ENCODE measurements at regions not wholly inside any gene's neighbourhood (a gene's known extent, or its start where the extent isn't known, plus 50 kb on each side); places are given as distances from the start of the nearest gene placed in this dataset.

GRCh38 chr4:24057915-24058559, 168.2 kb upstream of the PPARGC1A start:
- POLR2A ChIA-PET, result interaction anchor here (0.6 kb wide), 1 partner anchor 1099 kb away, joined by 3 read pairs; no protein-coding TSS in a partner anchor
- Histone ChIP-seq H4K20me1 (replicated peaks; ENCODE audit: control insufficient read depth, insufficient read depth, low read length) (no peaks in the 10 kb centered on the region), H3K4me2 (ENCODE audit: insufficient read depth, low read length) (no peak overlapping the region), H3K9me3 (replicated peaks; ENCODE audit: control insufficient read depth, insufficient read depth, low read depth, low read length) (no peaks in the 10 kb centered on the region), H3K79me2 (ENCODE audit: control insufficient read depth, insufficient read depth, low read length) (no peaks in the 10 kb centered on the region), H3K27me3 (ENCODE audit: control insufficient read depth in 2 of 2, insufficient read depth in 2 of 2, low read length in 2 of 2) (no peaks in the 10 kb centered on the region), H3K9me1 (ENCODE audit: control insufficient read depth, insufficient read depth, low read length) (no peaks in the 10 kb centered on the region), H3K27ac (ENCODE audit: extremely low read depth, low read depth, low read length) (no peak overlapping the region), H3K36me3 (ENCODE audit: control insufficient read depth, insufficient read depth, low read length) (no peaks in the 10 kb centered on the region), H2AFZ (ENCODE audit: low read depth, low read length) (no peak overlapping the region), H3K4me3 (no peak overlapping the region), H3K4me1 (replicated peaks in 1 of 2; ENCODE audit: control insufficient read depth in 2 of 2, insufficient read depth in 2 of 2, low read length in 2 of 2) (no peaks in the 10 kb centered on the region), H3K9ac (ENCODE audit: insufficient read depth in 1 of 2, low read depth in 2 of 2, low read length in 2 of 2) (no peak overlapping the region)
- no TSS peak for BruUV-seq (replicated peaks)
- in situ Hi-C loops (cut with MboI), result no loop called here
- DNase-seq (ENCODE audit: extremely low read depth in 1 of 4, low spot score in 3 of 4) (no peak), FAIRE-seq (no peak), ATAC-seq (no peak)
- CTCF ChIA-PET (ENCODE audit: low intra/inter-chr PET ratio), result no interaction called here
- no peak for TF ChIP-seq NR4A1 (CRISPR knock-in tag; IDR thresholded peaks at IDR 0.05)
- TF ChIP-seq NR4A1 (tag; IDR thresholded peaks at IDR 0.05), result no peak
- no peak for TF ChIP-seq CBX8 (IDR thresholded peaks at IDR 0.05; ENCODE audit: borderline replicate concordance, extremely low read depth, low read depth, low read length, poor library complexity, severe bottlenecking)
- TF ChIP-seq ZNF589 (CRISPR knock-in tag; IDR thresholded peaks at IDR 0.05; ENCODE audit: low read depth), result no peak
- no peak for TF ChIP-seq ZNF212 (CRISPR knock-in tag; IDR thresholded peaks at IDR 0.05)
- TF ChIP-seq TEAD4 (IDR thresholded peaks at IDR 0.05; ENCODE audit: low read length), result no peak
- no peak for TF ChIP-seq TEAD4 (CRISPR knock-in tag; IDR thresholded peaks at IDR 0.05; ENCODE audit: borderline replicate concordance)
- no peak for TF ChIP-seq THRB (CRISPR knock-in tag; conservative IDR thresholded peaks at IDR 0.05)
- TF ChIP-seq TRIM28 (IDR thresholded peaks at IDR 0.05), result no peak
- TF ChIP-seq KHSRP (IDR thresholded peaks at IDR 0.05), result no peak
- no peak for TF ChIP-seq STAG1 (CRISPR knock-in tag; IDR thresholded peaks at IDR 0.05; ENCODE audit: borderline replicate concordance)
- TF ChIP-seq ZFP36 (IDR thresholded peaks at IDR 0.05; ENCODE audit: low read depth, low read length, partially characterized antibody), result no peak
- no peak for TF ChIP-seq GTF2F1 (IDR thresholded peaks at IDR 0.05; ENCODE audit: low read depth, low read length)
- TF ChIP-seq KLF1 (tag; IDR thresholded peaks at IDR 0.05), result no peak
- intact Hi-C loops (cut with micrococcal nuclease), result no loop called here
- 2% methylated on average over 9 of the region's 10 CpGs for WGBS (ENCODE audit: insufficient coverage, low coverage, missing lambda C conversion rate)
